Erythroblast (primary cell): ENCODE measurements at regions not wholly inside any gene's neighbourhood (a gene's known extent, or its start where the extent isn't known, plus 50 kb on each side); places are given as distances from the start of the nearest gene placed in this dataset.

Source experiments
- DNase-seq, 2 experiments: peaks; one replicate each; lab custom pipeline; 2025; lab: John Stamatoyannopoulos, UW
- GATA1 ChIP-seq: IDR thresholded peaks from 2 replicates; pipeline ENCODE4 v1.6.1; 2011; ENCODE audit warnings: low read depth, mild to moderate bottlenecking, control low read depth, low read length, moderate library complexity
- POLR2A ChIP-seq: IDR thresholded peaks from 2 replicates; pipeline ENCODE4 v1.6.1; 2011; ENCODE audit warnings: mild to moderate bottlenecking, low read length

- DNase-seq: no peak
- TF ChIP-seq POLR2A (no peak), GATA1 (no peak)
Measured at GRCh38 chr15:25060996-25061620, 106.3 kb downstream of the SNRPN start.

- no peak for TF ChIP-seq POLR2A
- TF ChIP-seq GATA1: no peak
Measured at GRCh38 chr15:25061808-25062550, 107.2 kb downstream of the SNRPN start.

GRCh38 chr15:25062551-25063430 lies 108.0 kb downstream of the SNRPN start:
- TF ChIP-seq GATA1 (no peak), POLR2A (no peak)
- no peak for DNase-seq

More at GRCh38 chr15:25061808-25062550, 107.2 kb downstream of the SNRPN start:
- no peak for DNase-seq

GRCh38 chr15:25065286-25065685 lies 110.5 kb downstream of the SNRPN start:
- TF ChIP-seq GATA1: no peak
- no peak for TF ChIP-seq POLR2A
- no peak for DNase-seq

- TF ChIP-seq POLR2A (no peak), GATA1 (no peak)
- no peak for DNase-seq
Measured at GRCh38 chr15:25065876-25066275, 111.1 kb downstream of the SNRPN start.

GRCh38 chr15:25066708-25067107 lies 111.9 kb downstream of the SNRPN start:
- no peak for TF ChIP-seq POLR2A
- no peak for TF ChIP-seq GATA1

GRCh38 chr15:25067725-25068309 lies 113.0 kb downstream of the SNRPN start:
- TF ChIP-seq POLR2A: no peak
- TF ChIP-seq GATA1: no peak
- no peak for DNase-seq

More at GRCh38 chr15:25066708-25067107, 111.9 kb downstream of the SNRPN start:
- DNase-seq: no peak

GRCh38 chr15:25068696-25069095 lies 113.9 kb downstream of the SNRPN start:
- no peak for DNase-seq
- TF ChIP-seq POLR2A: no peak
- TF ChIP-seq GATA1: no peak

- no peak for TF ChIP-seq GATA1
- TF ChIP-seq POLR2A: no peak
Measured at GRCh38 chr15:25070353-25070963, 115.7 kb downstream of the SNRPN start.

GRCh38 chr15:25072857-25073476 lies 118.2 kb downstream of the SNRPN start:
- TF ChIP-seq GATA1 (no peak), POLR2A (no peak)
- no peak for DNase-seq

More at GRCh38 chr15:25070353-25070963, 115.7 kb downstream of the SNRPN start:
- DNase-seq: no peak

- TF ChIP-seq POLR2A: no peak
- TF ChIP-seq GATA1: no peak
- DNase-seq: no peak
Measured at GRCh38 chr15:25087137-25087536, 132.3 kb downstream of the SNRPN start.

- TF ChIP-seq GATA1 (no peak), POLR2A (no peak)
- no peak for DNase-seq
Measured at GRCh38 chr15:25088261-25088790, 133.5 kb downstream of the SNRPN start.

GRCh38 chr15:25089577-25089976 lies 134.8 kb downstream of the SNRPN start:
- DNase-seq: no peak
- TF ChIP-seq GATA1 (no peak), POLR2A (no peak)
